DOHH2 (cell line): ENCODE measurements at regions not wholly inside any gene's neighbourhood (a gene's known extent, or its start where the extent isn't known, plus 50 kb on each side); places are given as distances from the start of the nearest gene placed in this dataset.

Source experiments
- CTCF ChIP-seq: fragments of 200-600 bp; sonication (generic); IDR thresholded peaks from one replicate; pipeline ENCODE4 v1.5.1; 2014; ENCODE audit warnings: antibody characterized with exemption, mild to moderate bottlenecking, low read depth, low read length; ENCODE audit not compliant: poor library complexity, severe bottlenecking
- EZH2phosphoT487 ChIP-seq: fragments of 200-600 bp; sonication (generic); IDR thresholded peaks from 2 replicates; pipeline ENCODE4 v1.6.1; 2017; ENCODE audit warnings: borderline replicate concordance, mild to moderate bottlenecking, antibody characterized with exemption, low read length, moderate library complexity, mixed read lengths

GRCh38 chr12:115394496-115395220 lies 710.7 kb upstream of the TBX3 start:
- TF ChIP-seq CTCF (no peak), EZH2phosphoT487 (no peak)
